ENCODE measurements at regions not wholly inside any gene's neighbourhood (a gene's known extent, or its start where the extent isn't known, plus 50 kb on each side); places are given as distances from the start of the nearest gene placed in this dataset.

- peaks cover 14% of the 10 kb centered on the region for H3K36me3 Mint-ChIP-seq
- no peaks in the 10 kb centered on the region for H3K27me3 Mint-ChIP-seq (ENCODE audit: low read depth)
- no peak for TF ChIP-seq CTCF (IDR thresholded peaks at IDR 0.05; ENCODE audit: unreplicated experiment)
- no peak for DNase-seq (ENCODE audit: low spot score in 2 of 2, unreplicated experiment in 2 of 2)
- H3K27ac Mint-ChIP-seq, result no peak overlapping the region
- H3K4me3 Mint-ChIP-seq, result no peak overlapping the region
- no peaks in the 10 kb centered on the region for H3K4me1 Mint-ChIP-seq
- peaks cover 45% of the 10 kb centered on the region for H3K9me3 Mint-ChIP-seq
Observed at GRCh38 chr2:89841476-89841840, 1150.0 kb downstream of the RPIA start.

DNA sequence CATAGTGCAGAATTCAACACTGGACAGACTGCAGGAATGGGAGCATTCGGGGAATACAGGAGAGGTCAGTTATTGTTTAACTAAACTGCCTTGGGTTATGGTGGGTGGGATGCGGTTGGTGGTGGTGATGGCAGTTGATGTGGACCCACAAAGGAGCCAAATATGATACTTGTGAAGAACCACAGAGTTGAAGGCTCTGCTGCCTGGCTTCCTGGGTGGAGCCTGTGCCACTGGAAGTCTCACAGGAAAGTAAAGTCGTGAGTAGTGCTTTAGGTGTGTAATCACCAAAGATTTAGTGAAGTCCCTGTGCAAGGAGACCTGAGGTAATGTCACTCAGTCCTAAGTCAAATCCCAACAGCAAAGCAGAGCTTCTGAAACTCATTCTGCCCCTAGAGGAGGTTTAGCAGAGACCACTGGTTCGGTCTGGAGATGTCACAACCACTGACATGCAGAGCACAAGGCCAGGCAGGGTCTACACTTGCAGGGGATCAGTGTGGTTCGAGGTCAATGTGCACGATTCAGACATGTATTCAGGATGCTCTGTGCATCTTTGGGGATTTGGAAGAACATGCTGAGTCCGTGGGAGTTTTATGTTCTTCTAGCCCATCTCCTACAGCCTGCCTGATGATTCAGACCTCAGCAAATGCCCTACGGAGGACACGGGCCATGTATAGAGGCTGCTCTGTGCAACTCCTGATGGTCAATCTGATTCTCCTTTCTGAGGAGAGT lies 1150.9 kb downstream of the RPIA start:
- TF ChIP-seq CTCF (IDR thresholded peaks at IDR 0.05; ENCODE audit: unreplicated experiment), result no peak
- no peak overlapping the region for H3K4me3 Mint-ChIP-seq
- H3K9me3 Mint-ChIP-seq, result peaks cover 45% of the 10 kb centered on the region
- H3K27me3 Mint-ChIP-seq (ENCODE audit: low read depth), result no peaks in the 10 kb centered on the region
- no peaks in the 10 kb centered on the region for H3K4me1 Mint-ChIP-seq
- no peak for DNase-seq (ENCODE audit: low spot score in 2 of 2, unreplicated experiment in 2 of 2)
- no peak overlapping the region for H3K27ac Mint-ChIP-seq
- peaks cover 12% of the 10 kb centered on the region for H3K36me3 Mint-ChIP-seq

DNA sequence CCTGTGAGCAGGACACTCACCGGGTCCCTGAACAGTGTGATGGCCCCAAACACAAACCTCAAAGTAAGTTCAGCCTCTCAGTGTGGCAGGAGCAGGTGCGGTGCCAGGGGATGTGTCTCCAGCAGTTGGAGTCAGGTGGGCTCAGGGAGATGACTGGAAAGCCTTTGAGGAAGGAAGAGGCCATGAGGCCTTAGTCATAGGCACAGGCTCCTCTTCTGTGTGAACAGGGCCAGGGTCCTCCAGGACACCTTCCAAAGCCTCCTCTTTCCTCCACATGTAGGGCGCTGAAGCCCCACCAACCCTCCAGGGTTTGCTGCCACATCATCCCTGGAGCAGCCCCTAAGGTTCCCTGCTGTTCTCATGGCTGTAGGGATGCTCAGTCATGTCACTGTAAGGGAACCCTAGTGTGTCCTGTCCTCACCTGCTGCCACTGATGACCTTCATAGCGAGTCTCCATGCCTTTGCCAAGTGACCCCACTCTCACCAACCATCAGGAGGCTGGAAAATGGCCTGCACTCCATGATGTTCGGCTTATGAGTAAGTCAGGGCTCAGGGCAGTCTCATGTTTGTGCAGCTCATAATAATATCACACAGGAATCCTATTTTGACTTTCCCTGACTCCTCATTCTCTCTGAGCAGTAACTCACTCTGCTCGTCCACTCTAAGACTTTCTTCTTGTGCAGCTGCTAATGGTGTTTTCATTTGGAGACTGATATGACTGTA lies 1152.9 kb downstream of the RPIA start:
- H3K36me3 Mint-ChIP-seq, result peaks cover 6% of the 10 kb centered on the region
- TF ChIP-seq CTCF (IDR thresholded peaks at IDR 0.05; ENCODE audit: unreplicated experiment), result no peak
- H3K4me3 Mint-ChIP-seq, result no peak overlapping the region
- H3K27me3 Mint-ChIP-seq (ENCODE audit: low read depth), result no peaks in the 10 kb centered on the region
- H3K9me3 Mint-ChIP-seq, result peaks cover 65% of the 10 kb centered on the region
- no peak overlapping the region for H3K27ac Mint-ChIP-seq
- H3K4me1 Mint-ChIP-seq, result no peaks in the 10 kb centered on the region
- DNase-seq (ENCODE audit: low spot score in 2 of 2, unreplicated experiment in 2 of 2), result no peak

- no peak for TF ChIP-seq CTCF (IDR thresholded peaks at IDR 0.05; ENCODE audit: unreplicated experiment)
- DNase-seq (ENCODE audit: low spot score in 2 of 2, unreplicated experiment in 2 of 2), result no peak
- H3K4me3 Mint-ChIP-seq, result no peak overlapping the region
Observed at GRCh38 chr2:89845532-89845931, 1154.1 kb downstream of the RPIA start.

DNA sequence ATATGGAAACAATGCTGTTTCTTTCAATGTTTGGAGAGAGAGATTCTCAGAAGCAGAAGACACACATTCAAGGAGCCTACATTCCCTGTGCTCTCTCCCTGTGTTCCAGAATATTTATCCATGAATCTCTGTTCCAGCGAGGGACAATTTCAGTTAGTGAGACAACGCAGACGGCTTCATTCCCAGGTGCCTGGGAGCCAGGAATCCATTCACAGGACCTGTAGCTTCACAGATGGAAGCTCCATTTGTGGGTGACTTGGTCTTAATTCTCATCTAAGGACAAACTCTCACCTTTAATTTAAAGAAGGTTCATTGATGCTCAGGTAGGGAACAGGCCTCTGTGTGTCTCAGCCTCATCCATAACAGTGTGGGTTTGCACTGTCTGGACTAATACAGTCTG lies 1156.6 kb downstream of the RPIA start:
- Mint-ChIP-seq H3K27ac (no peak overlapping the region), H3K9me3 (peaks cover 71% of the 10 kb centered on the region), H3K27me3 (ENCODE audit: low read depth) (no peaks in the 10 kb centered on the region), H3K4me3 (no peak overlapping the region), H3K36me3 (no peaks in the 10 kb centered on the region), H3K4me1 (no peaks in the 10 kb centered on the region)
- DNase-seq (ENCODE audit: low spot score in 2 of 2, unreplicated experiment in 2 of 2), result no peak
- no peak for TF ChIP-seq CTCF (IDR thresholded peaks at IDR 0.05; ENCODE audit: unreplicated experiment)

More at GRCh38 chr2:89845532-89845931, 1154.1 kb downstream of the RPIA start:
- Mint-ChIP-seq H3K27me3 (ENCODE audit: low read depth) (no peaks in the 10 kb centered on the region), H3K4me1 (no peaks in the 10 kb centered on the region), H3K9me3 (peaks cover 70% of the 10 kb centered on the region), H3K27ac (no peak overlapping the region), H3K36me3 (peaks cover 2% of the 10 kb centered on the region)

All from mesothelial cell of epicardium (in vitro differentiated cells).